Activated naive CD8-positive, alpha-beta T cell treated with anti-CD3 and anti-CD28 coated beads, Interleukin-2, amount 50 U/mL, for 24 hours (primary cell): ENCODE measurements at regions not wholly inside any gene's neighbourhood (a gene's known extent, or its start where the extent isn't known, plus 50 kb on each side); places are given as distances from the start of the nearest gene placed in this dataset.

Source experiments
- ATAC-seq: fragments of 150-1000 bp; cut with Tn5 transposase; one replicate; pipeline ENCODE4 v1.10.0; 2021
- DNase-seq: peaks from one replicate; pipeline ENCODE4 v3.0.0; 2021
- H3K27ac Mint-ChIP-seq: one replicate; pipeline ENCODE4 v1.8.0; 2021; ENCODE audit warnings: mild to moderate bottlenecking, mixed read lengths
- H3K27me3 Mint-ChIP-seq: one replicate; pipeline ENCODE4 v1.8.0; 2021; ENCODE audit warnings: mixed read lengths
- H3K36me3 Mint-ChIP-seq: one replicate; pipeline ENCODE4 v1.8.0; 2021; ENCODE audit warnings: low read depth, mixed read lengths
- H3K4me1 Mint-ChIP-seq: one replicate; pipeline ENCODE4 v1.8.0; 2021; ENCODE audit warnings: mixed read lengths
- H3K4me3 Mint-ChIP-seq: one replicate; pipeline ENCODE4 v1.8.0; 2021; ENCODE audit warnings: mild to moderate bottlenecking, moderate library complexity, mixed read lengths
- H3K9me3 Mint-ChIP-seq: one replicate; pipeline ENCODE4 v1.8.0; 2021; ENCODE audit warnings: mixed read lengths

DNA sequence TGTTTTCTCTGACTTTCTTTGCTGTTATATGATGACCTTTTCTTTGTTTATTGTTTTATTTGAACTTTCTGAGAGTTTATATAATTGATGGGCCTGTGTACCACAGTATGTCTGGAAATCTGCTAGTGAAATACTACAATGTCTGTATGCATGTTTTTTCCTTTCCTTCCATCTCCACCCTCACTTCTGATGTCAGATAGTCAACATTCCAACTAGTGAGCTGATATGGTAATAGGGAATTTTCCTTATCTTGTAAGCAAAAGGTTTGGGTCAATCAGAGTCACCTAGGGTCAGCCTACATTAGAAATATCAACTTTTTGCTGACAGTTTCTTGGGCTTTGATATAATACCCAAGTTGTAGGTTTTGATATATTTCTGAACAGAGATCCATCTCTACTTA, 103.2 kb downstream of the MAT2B start:
- peaks cover 2% of the 10 kb centered on the region for H3K27me3 Mint-ChIP-seq
- H3K36me3 Mint-ChIP-seq, result no peaks in the 10 kb centered on the region
- H3K4me3 Mint-ChIP-seq, result no peak overlapping the region
- no peak overlapping the region for H3K27ac Mint-ChIP-seq
- ATAC-seq (no peak), DNase-seq (no peak)
- no peaks in the 10 kb centered on the region for H3K9me3 Mint-ChIP-seq
- no peaks in the 10 kb centered on the region for H3K4me1 Mint-ChIP-seq

DNA sequence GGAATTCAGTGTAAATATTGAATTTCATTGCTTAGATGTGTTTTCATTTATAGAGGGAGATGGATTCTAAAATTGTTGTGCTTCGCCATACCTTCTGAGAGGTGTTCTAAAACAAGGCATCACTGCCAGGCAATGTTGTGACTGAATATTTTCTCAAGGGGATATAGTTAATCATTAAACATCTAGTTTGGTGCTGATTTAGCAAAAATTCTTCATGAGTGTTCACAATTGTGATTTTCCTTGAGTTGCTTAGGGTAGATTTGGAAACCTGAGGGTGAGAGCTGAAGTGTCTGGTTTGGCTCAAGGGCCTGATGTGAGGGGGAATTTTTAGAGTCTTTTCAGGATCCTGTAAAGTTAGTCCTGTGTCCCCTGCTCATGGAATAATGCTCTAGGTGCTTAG, 104.5 kb downstream of the MAT2B start:
- Mint-ChIP-seq H3K36me3 (no peaks in the 10 kb centered on the region), H3K27ac (no peak overlapping the region), H3K4me1 (no peaks in the 10 kb centered on the region), H3K9me3 (no peaks in the 10 kb centered on the region), H3K4me3 (no peak overlapping the region), H3K27me3 (peaks cover 2% of the 10 kb centered on the region)
- DNase-seq (no peak), ATAC-seq (no peak)

DNA sequence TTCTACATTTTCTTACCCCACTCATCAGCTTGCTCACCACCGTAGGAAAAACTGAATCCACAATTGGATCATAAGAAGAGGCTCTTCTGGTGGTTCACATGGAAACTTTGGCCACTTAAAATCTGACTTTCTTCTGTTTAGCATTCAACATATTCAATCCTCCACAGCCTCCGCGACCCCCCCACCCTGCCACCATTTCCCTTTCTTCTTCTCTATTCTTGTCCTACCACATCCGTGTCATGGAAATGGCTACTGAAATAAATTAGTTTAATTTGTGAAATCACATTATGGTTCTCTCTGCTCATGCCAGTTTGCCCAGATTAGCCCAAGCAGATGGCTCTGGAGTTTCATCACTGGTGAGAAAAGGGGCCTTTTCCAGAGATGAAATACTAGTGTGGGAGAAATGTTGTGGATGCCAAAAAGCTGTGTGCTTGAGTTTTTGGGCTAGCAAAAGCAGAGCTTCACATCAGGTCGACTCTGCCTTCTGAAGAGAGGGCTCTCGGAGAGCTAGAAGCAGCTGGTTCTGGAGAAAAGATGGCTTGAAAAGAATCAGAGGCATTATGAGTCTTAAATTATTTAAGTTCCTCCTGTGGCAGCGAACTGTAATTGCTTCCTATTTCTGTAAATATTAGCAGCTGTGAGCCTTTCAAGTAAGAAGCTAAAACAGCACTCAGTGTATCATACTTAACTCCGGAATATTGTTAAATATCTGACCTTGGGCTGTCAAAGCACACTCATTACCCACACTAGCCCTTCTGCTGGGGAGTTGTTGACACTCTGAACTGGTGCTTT, 107.1 kb downstream of the MAT2B start:
- Mint-ChIP-seq H3K9me3 (peaks cover 4% of the 10 kb centered on the region), H3K4me3 (no peak overlapping the region), H3K36me3 (no peaks in the 10 kb centered on the region), H3K27me3 (peaks cover 3% of the 10 kb centered on the region), H3K27ac (no peak overlapping the region), H3K4me1 (no peaks in the 10 kb centered on the region)
- DNase-seq (no peak), ATAC-seq (no peak)

DNA sequence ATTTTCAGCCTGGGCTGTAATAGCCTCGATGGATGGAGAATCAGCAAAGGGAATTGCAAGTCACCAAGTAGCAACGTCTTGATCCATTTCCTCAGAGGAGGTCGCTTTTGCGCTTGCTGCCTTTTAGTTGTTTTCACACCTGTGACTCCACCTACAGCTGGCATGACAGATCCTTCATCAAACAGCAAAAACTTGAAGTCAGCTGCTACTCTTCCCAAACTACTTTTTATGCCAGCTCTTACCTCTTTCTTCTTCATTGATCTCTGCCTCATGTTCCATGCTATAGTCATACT, 107.7 kb downstream of the MAT2B start:
- H3K27ac Mint-ChIP-seq, result no peak overlapping the region
- H3K27me3 Mint-ChIP-seq, result peaks cover 3% of the 10 kb centered on the region
- peaks cover 4% of the 10 kb centered on the region for H3K9me3 Mint-ChIP-seq
- no peak for ATAC-seq
- no peaks in the 10 kb centered on the region for H3K36me3 Mint-ChIP-seq
- H3K4me3 Mint-ChIP-seq, result no peak overlapping the region
- no peaks in the 10 kb centered on the region for H3K4me1 Mint-ChIP-seq
- DNase-seq, result no peak

DNA sequence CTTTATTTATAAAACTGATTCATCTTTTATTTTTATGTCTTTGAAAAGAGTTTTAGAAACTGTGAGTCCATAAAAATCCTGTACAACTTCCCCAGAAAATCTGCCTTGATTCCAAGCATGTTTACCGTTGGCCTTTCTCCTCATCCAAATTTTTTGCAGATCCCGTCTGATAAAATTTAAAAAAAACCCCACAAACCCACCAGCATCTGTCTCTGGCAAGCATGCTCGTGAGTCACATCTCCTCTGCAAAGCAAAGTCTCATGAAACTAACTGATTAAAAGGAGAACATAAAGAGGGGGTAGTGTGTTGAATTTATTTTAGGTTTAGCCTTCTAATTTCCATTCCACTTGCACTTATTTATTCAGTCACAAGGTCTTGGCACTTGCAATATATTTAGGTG, 109.4 kb downstream of the MAT2B start:
- Mint-ChIP-seq H3K27ac (no peak overlapping the region), H3K4me1 (no peaks in the 10 kb centered on the region), H3K36me3 (no peaks in the 10 kb centered on the region), H3K9me3 (peaks cover 4% of the 10 kb centered on the region), H3K4me3 (no peak overlapping the region), H3K27me3 (peaks cover 3% of the 10 kb centered on the region)
- DNase-seq (no peak), ATAC-seq (no peak)

DNA sequence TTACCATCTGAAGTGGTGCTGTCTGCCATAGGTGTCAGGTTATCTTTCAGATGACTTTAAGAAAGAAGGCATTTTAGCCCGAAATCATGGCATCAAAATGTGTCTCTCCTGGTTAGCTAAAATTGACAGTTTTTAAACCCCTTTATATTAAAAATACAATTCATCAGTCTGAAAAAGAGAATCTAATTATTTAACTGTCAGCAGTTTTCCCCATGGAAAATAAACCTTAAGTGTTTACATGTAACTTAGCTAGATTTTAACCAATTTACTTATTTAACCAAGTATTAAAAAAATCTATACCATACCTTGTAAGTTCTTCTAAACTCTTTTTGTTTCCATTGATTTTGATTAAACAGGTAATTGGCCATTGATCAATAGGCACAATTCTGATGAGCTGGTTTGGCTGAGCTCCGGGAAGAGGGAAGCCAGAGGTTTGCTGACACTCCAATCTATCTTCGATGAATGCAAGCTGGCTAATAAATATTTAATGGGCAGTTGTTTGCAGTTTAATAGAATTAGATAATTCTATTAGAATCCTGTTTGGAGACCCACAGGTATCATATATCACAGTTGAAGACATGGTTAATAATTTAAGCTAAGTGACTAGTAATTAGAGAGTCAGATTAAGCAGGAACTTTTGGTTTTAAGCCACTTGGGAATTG, 114.0 kb downstream of the MAT2B start:
- no peak overlapping the region for H3K4me3 Mint-ChIP-seq
- no peak overlapping the region for H3K27ac Mint-ChIP-seq
- H3K27me3 Mint-ChIP-seq, result peaks cover 6% of the 10 kb centered on the region
- no peak for DNase-seq
- no peak for ATAC-seq
- H3K36me3 Mint-ChIP-seq, result no peaks in the 10 kb centered on the region
- H3K4me1 Mint-ChIP-seq, result no peaks in the 10 kb centered on the region
- H3K9me3 Mint-ChIP-seq, result peaks cover 4% of the 10 kb centered on the region

DNA sequence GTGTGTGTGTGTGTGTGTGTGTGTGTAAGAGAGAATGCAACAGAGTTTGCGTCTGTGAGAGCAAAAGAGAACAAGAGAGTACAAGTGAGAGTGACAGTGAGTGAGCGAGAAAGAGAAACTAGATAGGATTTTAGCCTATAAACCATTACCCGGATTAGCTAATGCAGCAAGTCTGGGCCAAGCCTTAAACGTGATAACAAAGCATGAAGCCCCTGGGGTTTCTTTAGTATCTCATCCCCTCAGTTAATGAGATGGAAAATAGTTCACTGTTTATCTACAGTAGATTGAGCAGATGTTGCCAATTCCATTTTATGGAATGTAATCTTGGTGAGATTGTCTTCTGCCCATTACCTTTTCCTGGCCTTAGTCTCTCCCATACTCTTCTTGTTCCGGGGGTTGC, 114.5 kb downstream of the MAT2B start:
- H3K9me3 Mint-ChIP-seq, result peaks cover 4% of the 10 kb centered on the region
- no peaks in the 10 kb centered on the region for H3K36me3 Mint-ChIP-seq
- no peak overlapping the region for H3K27ac Mint-ChIP-seq
- H3K4me1 Mint-ChIP-seq, result no peaks in the 10 kb centered on the region
- ATAC-seq, result no peak
- H3K27me3 Mint-ChIP-seq, result peaks cover 6% of the 10 kb centered on the region
- DNase-seq, result no peak
- H3K4me3 Mint-ChIP-seq, result no peak overlapping the region

DNA sequence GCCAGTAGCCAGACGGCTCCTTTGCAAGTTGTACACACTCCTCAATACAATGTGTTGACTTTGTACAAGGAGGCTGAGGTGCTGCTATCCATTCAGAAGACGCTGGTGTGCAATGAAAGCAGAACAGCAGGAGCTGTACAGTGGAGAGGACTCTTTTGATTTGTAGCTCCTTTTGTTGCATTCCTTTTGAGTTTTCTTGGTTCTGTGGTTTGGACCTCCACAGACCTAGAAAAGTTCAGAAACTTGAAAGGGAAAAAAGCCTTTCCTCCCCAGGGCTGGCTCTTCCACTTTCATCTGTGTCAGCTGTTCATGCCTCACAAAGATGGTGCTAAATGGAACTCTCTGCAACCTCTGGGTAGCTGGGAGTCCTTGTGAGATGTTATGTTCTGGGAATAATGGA, 117.4 kb downstream of the MAT2B start:
- ATAC-seq (no peak), DNase-seq (no peak)
- H3K9me3 Mint-ChIP-seq, result no peaks in the 10 kb centered on the region
- no peaks in the 10 kb centered on the region for H3K4me1 Mint-ChIP-seq
- no peak overlapping the region for H3K4me3 Mint-ChIP-seq
- H3K36me3 Mint-ChIP-seq, result no peaks in the 10 kb centered on the region
- peaks cover 4% of the 10 kb centered on the region for H3K27me3 Mint-ChIP-seq
- no peak overlapping the region for H3K27ac Mint-ChIP-seq

DNA sequence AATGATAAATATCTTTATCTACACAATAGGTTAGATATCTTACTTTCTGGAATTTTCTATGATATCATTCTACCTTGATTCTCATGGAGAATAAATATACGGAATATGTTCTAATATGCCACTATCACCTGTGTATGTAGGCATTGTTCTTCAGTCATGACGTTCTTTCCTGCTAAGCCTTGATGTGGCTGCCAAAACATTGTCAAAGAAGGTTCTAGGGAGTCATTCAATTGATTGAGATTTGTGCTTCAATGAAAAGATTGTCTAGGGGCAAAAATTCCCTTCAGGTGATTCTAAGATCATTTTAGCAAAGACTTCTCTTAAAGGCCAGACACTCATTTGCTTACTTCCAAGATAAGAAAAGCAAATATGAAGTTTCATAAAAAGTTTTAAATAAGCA, 118.1 kb downstream of the MAT2B start:
- Mint-ChIP-seq H3K27ac (no peak overlapping the region), H3K4me1 (no peaks in the 10 kb centered on the region), H3K27me3 (peaks cover 4% of the 10 kb centered on the region), H3K9me3 (no peaks in the 10 kb centered on the region), H3K36me3 (no peaks in the 10 kb centered on the region), H3K4me3 (no peak overlapping the region)
- DNase-seq, result no peak
- no peak for ATAC-seq

DNA sequence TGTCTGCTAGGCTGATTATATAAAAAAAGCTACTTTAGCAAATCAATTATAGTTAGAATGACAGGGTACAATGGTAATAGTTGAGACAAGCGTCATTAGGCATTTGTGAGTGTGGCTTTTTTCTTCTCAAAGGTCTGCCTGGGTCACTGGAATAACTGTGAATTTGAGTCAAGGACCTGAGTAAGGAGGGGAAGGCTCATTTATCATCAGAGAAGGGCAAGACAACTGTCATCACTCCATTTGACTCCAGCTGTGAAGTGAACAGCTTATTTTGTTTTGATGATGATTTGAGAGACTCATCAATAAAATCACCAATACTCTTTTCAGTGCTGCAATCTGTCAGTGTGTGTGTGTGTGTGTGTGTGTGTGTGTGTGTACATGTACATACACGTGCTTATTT, 118.6 kb downstream of the MAT2B start:
- H3K27me3 Mint-ChIP-seq, result peaks cover 4% of the 10 kb centered on the region
- H3K27ac Mint-ChIP-seq, result no peak overlapping the region
- H3K36me3 Mint-ChIP-seq, result no peaks in the 10 kb centered on the region
- no peak for ATAC-seq
- no peaks in the 10 kb centered on the region for H3K4me1 Mint-ChIP-seq
- DNase-seq, result no peak
- H3K4me3 Mint-ChIP-seq, result no peak overlapping the region
- H3K9me3 Mint-ChIP-seq, result no peaks in the 10 kb centered on the region

DNA sequence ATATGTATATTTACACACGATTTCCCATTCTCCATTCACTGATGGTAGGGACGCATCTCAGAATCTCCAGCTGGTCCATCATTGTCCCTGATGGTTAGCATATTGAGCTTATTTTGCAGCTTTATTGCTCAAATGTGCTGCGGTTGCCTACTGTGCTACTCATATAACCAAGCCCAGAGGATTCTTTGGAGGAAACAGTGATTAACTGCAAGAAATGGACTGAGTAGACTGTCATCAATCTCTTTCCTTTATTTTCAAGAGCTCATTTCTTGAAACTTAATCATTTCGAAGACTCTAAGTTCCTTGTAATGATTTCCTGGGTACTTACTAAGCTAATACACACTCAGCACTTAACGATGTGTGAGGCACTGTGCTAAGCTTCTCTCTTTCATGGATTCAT, 119.0 kb downstream of the MAT2B start:
- Mint-ChIP-seq H3K4me1 (no peaks in the 10 kb centered on the region), H3K4me3 (no peak overlapping the region), H3K27ac (no peak overlapping the region), H3K27me3 (peaks cover 4% of the 10 kb centered on the region), H3K9me3 (no peaks in the 10 kb centered on the region), H3K36me3 (no peaks in the 10 kb centered on the region)
- no peak for ATAC-seq
- no peak for DNase-seq

DNA sequence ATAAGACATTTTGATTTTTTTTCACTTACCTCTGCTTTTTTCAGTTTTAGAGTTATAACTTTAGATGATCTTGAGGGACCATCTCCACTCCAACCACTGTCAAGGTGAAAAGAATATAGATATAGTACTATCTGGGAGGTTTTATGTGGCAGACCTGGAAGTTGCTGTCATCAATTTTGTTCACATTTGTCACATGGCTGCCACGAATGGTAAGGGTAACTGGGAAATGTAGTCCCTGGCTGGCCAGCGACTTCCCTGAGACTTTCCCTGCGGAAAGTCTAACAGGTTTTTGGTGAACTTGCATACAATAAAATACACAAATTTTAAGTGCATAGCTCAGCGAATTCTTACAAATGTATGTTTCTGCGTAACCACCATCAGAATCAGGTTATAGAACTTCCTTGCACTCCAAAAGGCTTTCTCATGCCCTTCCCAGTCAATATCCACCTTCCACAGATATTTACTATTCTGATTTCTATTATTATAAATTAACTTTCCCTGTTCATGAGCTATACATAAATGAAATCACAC, 121.5 kb downstream of the MAT2B start:
- Mint-ChIP-seq H3K27me3 (no peaks in the 10 kb centered on the region), H3K27ac (no peak overlapping the region), H3K36me3 (peaks cover 2% of the 10 kb centered on the region), H3K4me3 (no peak overlapping the region), H3K4me1 (no peaks in the 10 kb centered on the region), H3K9me3 (no peaks in the 10 kb centered on the region)
- no peak for DNase-seq
- no peak for ATAC-seq

DNA sequence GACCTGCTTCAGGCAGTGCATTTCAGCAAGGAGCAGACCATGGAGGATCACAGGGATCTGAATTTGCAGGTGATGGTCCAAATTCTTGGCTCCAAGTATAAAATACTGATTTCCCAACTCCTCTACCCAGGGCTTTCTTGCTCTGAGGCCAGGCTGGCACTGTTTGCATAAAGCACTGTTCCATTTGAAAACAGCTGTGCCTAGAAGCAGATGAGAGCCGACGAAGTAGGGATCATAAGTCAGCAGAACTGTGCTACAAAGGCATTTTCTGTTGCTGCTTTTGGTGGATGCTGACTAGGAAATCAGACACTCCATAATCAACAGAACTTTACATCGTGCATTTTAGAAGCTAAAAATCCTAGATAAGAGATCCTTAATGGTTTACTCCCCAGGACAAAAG, 126.4 kb downstream of the MAT2B start:
- Mint-ChIP-seq H3K4me1 (no peaks in the 10 kb centered on the region), H3K27me3 (peaks cover 3% of the 10 kb centered on the region), H3K4me3 (no peak overlapping the region), H3K36me3 (peaks cover 2% of the 10 kb centered on the region), H3K27ac (no peak overlapping the region), H3K9me3 (no peaks in the 10 kb centered on the region)
- DNase-seq (no peak), ATAC-seq (no peak)

DNA sequence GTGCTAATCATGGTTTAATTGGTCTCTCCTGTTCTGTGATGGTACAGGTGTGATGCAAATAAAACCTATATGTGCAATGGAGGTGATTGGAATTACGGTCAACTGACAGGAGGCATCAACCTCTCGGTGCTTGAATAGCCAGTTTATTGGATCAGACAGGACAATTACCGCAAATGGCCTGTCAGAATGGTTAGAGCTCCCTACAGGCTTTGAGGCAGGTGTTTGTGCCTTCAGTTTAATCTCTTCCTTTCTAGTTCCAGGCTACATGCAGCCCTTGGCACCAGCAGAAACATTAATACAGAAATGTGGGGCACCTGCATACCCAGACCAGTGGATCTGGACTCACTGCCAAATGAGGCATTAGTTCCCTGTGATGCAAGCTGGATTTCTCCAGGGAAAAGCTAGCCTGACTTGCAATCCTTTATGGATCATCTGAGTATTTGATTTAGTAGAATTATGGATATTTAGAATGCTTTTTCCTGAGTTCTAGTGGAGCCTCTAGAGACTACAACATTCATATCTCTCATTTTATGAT, 128.6 kb downstream of the MAT2B start:
- H3K27me3 Mint-ChIP-seq, result peaks cover 3% of the 10 kb centered on the region
- peaks cover 6% of the 10 kb centered on the region for H3K9me3 Mint-ChIP-seq
- no peak for ATAC-seq
- no peaks in the 10 kb centered on the region for H3K4me1 Mint-ChIP-seq
- peaks cover 2% of the 10 kb centered on the region for H3K36me3 Mint-ChIP-seq
- no peak for DNase-seq
- H3K27ac Mint-ChIP-seq, result no peak overlapping the region
- H3K4me3 Mint-ChIP-seq, result no peak overlapping the region

DNA sequence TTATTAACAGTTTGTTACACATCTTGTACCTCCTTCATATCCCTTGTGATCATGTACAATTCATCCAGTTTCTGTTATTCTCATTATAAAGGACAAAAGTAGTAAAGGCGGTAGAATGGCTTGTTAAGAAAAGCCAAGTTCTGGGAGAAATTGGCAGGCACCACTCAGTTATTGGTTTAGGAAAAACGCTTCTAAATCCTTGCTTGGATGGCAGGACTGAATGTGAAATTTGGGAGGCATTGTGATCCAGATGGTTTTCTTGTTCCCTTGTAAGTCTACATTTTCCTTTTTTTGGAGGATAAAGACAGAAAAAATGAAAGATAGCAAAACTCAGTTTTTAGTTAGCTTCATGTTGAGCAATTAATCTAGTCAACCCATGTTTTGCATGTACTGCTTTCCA, 130.2 kb downstream of the MAT2B start:
- Mint-ChIP-seq H3K27me3 (peaks cover 5% of the 10 kb centered on the region), H3K4me1 (no peaks in the 10 kb centered on the region), H3K4me3 (no peak overlapping the region), H3K9me3 (peaks cover 6% of the 10 kb centered on the region), H3K27ac (no peak overlapping the region), H3K36me3 (peaks cover 2% of the 10 kb centered on the region)
- ATAC-seq (no peak), DNase-seq (no peak)
